ENCODE measurements at regions not wholly inside any gene's neighbourhood (a gene's known extent, or its start where the extent isn't known, plus 50 kb on each side); places are given as distances from the start of the nearest gene placed in this dataset.
"Not testable (repeated sequence)": the region's sequence is repeated elsewhere in the genome, so short reads cannot be mapped to it uniquely, and the experiment has no call there.

DNA sequence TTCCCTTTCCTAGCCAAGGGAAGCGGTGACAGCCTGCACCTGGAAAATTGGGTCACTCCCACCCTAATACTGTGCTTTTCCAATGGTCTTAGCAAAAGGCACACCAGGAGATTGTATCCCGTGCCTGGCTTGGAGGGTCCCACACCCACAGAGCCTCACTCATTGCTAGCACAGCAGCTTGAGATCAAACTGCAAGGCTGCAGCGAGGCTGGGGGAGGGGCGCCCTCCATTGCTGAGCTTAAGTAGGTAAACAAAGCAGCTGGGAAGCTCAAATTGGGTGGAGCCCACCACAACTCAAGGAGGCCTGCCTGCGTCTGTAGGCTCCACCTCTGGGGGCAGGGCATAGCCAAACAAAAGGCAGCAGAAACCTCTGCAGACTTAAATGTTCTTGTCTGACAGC, 504.1 kb upstream of the ADGRL3 start:
- DNase-seq = not testable (repeated sequence)

DNA sequence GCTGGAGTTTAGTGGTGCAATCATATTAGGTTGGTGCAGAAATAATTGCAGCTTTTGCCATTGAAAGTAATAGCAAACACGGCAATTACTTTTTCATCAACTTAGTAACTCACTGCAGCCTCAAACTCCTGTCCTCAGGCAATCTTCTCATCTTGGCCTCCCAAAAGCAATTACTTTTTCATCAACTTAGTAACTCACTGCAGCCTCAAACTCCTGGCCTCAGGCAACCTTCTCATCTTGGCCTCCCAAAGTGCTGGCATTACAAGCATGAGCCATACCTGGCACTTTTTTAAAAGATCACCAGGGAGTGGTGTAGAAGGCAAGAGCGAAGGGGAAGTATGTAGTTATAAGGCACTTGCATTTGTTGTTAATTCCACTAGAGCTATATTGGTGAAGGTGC, 491.1 kb upstream of the ADGRL3 start:
- DNase-seq = no peak

DNA sequence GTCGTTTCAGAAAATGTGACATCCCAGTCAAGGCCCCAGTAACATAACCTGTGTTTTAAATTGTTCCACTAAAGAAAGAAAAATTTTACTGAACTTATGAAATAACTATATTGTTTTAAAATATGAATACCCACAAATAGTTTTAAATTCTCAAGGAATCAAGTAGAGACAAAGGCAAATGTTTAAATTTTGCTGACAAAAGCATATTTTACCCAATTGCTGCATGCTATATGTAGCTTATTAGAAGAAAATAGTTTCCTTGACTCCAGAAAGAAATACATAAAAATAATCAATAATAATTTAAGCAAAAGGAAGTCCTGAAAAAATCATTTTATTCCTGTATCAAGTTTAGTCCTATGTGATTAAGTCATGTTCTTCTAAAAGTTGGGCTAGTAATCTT, 481.3 kb upstream of the ADGRL3 start:
- no peak for DNase-seq

DNA sequence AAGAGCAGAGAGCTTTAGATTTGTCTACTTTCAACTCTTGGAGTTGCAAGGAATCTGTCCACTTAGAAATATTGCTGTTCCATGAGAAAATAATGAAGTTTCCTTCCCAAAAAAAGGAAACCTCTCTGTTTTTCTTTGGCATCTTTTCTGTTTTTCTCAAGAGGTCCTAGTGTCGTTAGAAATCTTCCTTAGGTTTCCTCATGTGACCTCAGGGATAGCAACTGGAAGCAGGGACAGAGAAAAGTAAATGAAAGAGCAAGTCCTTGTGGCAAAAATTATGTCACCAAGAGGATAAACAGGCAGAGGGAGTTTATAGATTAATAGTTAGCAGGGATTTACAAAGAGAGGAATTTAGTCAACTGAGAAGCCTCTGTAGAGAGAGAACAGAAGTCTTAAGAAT, 478.4 kb upstream of the ADGRL3 start:
- no peak for DNase-seq

DNA sequence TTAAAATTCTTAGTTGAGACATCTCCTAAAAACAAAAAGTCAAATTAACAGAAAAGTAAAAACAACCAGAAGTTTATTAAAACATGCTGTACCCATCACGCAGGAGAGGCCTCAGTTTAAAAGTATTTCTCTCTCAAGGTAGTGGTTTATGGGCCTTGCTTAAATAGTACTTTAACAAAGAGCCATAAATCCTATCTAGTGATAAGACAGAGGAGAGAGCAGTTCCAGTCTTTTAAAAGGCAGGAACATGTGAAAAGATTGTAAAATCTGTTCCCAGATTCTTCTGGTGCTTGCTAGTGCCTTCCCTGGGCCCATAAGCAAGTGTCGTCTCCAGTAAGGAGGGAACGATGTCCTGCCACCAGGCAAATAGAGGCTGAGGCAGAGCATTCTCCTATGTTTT, 476.3 kb upstream of the ADGRL3 start:
- DNase-seq = no peak

DNA sequence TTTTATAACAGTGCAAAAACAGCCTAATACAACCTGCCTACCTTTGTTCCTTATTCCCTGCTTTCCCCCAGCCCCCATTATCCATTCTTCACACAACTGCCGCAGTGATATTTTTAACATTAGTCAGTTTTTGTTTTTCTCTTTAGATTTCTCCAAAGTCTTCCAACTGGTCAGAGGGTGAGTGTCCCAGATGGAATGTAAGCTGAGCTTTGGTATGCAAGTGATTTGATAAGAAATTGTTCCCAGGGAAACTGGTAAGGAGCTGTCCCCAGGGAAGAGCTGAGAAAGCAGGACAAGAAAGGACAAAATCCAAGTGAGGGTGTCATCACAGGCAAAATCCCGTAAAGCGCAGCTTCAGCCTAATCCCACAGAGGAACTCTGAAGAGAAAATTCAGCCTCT, 475.5 kb upstream of the ADGRL3 start:
- no peak for DNase-seq

DNA sequence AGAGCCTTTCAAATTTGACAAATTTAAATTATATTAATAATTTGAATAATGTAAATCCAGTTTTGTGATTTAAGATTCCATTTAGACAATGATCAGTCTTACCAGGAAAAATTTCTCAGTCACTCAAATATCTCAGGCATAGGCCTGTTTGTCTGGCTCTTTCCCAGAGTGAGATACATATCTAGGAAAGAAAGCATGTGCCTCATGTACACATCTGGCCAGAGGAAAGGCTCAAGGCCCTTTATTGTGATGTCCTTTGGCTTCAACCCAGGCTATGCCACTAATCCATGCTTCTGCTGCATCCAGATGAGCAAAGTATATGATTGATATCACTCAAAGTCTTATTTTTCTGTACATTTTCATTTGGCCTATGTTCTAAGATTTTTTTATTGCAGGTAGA, 473.3 kb upstream of the ADGRL3 start:
- no peak for DNase-seq

DNA sequence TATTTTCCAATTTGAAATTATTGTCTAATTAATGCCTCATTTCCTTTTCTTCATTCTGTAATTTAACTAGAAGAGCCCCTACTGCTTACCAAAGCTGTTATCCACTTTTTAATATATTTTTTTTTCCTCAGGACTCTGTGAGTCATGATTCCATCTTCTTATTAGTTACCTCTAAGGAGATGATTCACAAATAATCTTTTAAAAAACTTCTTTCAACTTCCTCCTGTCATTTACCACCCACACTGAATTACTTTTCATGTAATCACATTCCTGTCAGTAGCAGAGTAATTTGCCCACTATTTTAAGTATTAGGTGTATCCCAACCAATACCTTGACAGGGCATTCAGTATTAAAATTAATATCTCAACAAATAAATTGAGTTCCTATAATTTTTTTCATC, 470.9 kb upstream of the ADGRL3 start:
- no peak for DNase-seq

DNA sequence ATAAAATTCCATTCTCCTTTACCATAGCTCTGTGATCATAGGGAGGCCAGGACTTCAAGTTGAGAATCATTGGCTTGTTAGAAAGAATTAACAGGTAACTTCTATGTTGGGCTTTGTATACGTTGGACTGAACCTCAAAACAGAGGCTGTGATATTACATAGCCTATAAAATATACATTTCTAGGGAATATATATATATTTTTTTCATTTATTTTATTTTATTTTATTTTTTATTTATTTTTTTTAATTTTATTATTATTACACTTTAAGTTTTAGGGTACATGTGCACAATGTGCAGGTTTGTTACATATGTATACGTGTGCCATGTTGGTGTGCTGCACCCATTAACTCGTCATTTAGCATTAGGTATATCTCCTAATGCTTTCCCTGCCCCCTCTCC, 470.4 kb upstream of the ADGRL3 start:
- DNase-seq = not testable (repeated sequence)

DNA sequence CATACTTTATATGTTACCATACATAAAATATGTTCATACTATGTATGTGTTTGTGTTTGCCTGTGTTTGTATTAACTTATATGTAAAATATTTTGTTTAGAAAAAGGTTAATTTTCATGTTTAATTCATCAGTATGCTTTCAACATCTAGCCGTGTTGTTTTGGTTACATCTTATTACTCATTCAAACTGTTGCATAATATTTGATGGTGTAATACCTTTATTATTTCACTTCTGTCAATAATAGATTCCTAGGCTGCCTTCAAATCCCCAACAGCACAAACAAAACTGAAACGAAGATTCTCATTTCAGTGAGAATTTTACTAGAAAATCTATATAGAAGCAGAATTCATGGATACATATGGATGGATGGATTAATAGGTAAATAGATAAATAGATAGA, 462.3 kb upstream of the ADGRL3 start:
- DNase-seq = no peak

DNA sequence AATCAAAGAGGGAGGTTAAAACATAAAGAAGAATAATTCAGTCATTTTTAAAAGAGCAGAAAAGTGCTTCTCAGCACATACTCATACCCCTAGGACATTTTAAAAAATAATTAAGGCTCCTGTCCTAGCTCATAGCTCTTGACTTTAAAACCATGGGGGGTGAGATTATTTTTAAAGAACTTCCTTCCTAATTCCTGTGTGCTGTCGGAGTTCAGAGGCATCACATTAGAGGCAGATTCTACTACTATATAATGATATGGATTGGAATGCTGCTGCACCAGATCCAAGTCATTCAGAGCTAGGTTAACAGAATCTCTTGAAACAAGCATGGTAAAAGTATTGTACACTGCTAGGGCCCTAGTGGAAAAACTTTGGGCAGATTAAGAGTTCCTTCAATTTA, 456.5 kb upstream of the ADGRL3 start:
- no peak for DNase-seq

DNA sequence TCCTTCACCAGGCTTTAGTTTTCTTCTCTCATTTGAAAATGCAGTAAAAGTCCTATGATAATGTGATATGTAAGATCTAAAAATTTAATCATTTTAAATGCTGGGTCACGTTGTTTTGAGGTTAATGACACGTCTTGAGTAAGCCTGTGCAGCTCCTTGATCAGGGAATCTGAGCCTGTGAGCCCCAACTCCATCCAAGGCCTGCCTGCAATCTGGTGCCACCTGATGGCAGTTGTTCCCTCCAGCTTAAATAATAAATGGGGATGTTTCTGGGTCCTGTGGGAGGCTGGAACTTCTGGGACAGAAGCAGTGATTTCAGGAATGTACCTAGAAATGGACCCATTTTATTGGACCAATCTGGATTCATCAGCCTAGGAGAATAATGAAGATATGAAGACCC, 455.4 kb upstream of the ADGRL3 start:
- no peak for DNase-seq

DNA sequence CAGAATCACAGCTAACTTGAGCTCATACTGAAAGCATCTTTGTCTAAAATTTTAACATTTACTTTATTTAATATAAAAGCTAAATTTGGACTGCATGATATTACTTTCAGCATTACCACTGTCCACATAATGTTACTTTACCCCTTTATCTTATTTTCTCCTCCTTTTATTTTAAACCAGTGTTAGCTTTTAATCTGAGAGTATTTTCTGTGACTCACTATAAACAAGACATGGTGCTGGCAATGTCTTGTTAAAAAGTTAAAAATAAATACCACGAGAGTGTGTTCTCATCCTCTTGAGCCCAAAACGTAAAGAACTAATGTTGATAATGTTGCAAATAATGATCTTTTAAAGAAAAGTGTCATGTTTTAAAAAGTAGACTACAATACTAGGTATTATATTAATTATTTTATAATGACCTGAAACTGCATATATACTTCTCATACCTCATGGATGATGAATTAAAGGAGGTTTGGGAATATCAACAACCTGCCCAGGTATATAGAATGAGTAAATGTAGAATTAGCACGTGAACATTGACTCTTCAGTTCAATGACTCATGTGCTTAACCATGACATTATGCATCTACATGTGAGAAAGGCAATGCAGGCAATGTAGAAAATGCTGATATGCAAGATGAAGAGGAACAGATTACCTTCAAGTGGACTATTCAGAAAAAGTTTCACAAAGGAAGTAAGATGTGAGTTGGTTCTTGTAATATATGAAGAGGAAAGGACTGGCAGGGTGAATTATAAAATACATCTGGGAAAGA, 454.1 kb upstream of the ADGRL3 start:
- no peak for DNase-seq

DNA sequence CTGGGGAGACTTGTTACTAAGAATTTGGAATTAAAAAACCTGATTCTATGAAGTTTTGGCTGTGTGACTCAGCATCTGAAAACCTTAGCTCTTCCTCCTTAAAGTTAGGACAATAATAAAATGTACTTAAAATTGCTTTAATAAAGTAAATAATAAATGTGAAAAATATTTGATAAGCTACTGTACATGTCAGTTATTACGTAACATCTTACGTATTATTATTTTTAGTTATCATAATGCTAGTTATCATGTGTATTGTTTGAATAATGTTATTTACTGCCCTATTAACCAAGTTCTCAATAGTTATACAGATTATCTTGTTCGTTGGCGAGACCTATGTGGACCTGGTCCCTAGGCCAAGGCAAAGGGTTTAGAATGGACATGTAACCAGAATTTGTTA, 449.2 kb upstream of the ADGRL3 start:
- DNase-seq = no peak

DNA sequence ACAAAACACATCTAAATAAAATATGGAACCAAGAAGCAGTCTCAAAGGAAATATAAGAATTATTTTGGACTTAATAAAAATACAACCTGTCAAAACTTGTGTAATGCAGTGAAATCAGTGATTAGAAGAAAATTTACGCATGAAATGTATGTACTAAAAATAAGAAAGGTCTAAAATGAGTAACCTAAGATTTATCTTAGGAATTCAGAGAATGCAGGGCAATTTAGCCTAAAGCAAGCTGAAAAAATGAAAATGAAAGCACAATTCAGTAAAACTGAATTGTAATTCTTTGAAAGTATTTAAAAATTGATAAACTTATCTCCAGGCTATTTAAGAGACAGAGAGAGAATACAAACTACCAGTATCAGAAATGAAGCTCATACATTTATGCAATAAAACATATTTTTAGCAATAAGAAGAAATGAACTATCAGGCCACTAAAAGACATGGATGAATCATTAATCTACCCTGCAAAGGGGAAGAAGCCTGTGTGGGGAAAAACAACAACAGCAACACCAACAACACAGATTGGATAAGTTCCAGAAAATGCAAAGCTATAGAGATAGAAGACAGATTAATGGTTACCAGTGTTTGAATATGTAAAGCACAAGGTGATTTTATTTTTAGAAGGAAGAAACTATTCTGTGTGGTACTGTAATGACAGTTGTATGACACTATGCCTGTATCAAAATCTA, 442.0 kb upstream of the ADGRL3 start:
- no peak for DNase-seq

DNA sequence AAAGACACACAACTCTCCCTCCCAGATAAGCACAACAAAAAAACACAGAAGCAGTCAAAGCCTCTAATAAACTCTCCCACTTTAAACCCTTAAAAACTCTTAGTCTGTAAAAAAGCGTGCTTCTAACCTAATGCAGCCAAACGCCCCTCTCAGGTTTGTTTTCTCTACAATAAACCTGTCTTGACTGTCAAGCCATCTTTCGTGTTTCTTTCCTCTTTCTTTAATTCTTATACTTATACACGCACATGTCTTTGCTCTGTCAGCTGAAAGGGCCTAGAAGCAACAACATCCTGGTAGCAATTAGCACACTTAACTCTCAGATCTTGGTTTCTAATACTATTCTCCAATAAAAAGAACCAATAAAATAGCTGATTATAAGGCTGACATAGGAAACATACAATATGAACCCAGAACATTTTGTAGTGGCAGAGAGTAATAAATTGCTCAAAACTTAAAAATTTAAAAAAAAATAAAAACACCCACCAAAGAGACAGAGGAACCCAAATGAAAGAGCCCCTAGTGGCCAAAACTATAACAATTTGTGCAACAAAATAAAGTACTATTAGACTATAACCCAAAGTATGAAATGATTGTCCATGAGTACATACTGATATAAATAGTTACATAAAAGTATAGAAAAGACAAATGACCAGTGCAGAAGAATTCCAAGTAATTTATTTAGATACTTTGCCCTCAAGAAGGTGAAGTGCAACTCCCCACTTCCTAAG, 440.4 kb upstream of the ADGRL3 start:
- DNase-seq = no peak

DNA sequence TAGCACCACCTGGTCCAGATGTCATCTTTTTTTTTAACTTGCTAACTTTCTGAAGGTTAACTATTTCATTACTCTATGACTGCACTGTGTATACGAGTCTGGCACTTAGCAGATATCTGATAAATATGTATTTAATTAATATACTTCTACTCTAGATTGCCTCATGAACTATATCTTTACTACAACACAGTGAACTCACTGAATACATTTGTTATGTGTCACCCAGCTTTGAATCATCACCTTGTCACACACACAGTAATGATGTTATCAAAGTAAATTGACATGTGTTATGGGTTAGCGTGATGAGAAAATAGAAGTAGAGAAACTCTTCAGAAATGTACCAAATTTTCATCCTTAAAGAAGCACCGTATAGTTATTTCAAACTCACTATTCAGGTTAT, 419.3 kb upstream of the ADGRL3 start:
- DNase-seq = no peak

DNA sequence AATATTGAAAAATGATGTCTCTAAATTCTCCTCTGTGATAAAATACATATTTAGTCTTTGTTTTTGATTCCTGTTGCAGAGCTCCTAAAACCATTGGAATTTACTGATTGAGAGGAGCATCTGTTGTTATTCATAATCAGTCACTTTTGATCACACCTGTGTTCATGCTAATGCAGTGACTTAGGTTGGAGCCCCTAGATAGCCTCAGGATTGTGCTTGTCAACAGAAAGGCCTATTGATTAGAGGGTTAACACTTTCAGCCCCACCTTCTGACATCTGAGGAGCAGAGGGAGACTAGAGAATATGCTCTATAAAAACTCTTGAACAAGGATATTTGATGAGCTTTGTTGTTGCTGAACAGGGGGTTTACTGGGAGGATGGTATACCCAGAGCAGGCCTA, 409.5 kb upstream of the ADGRL3 start:
- no peak for DNase-seq

DNA sequence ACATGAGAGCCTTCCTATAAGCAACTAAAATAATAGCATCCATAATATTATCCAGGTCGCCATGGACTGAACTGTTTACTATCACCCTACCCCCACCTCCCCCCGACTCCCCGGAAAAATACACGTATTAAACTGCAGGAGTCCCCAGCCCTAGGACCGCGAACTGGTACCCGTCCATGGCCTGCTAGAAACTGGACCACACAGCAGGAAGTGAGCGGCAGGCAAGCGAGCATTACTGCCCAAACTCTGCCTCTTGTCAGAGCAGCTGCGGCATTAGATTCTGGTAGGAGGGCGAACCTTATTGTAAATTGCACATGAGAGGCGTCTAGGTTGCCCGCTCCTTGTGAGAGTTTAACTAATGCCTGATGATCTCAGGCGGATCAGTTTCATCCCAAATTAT, 405.8 kb upstream of the ADGRL3 start:
- DNase-seq = no peak

DNA sequence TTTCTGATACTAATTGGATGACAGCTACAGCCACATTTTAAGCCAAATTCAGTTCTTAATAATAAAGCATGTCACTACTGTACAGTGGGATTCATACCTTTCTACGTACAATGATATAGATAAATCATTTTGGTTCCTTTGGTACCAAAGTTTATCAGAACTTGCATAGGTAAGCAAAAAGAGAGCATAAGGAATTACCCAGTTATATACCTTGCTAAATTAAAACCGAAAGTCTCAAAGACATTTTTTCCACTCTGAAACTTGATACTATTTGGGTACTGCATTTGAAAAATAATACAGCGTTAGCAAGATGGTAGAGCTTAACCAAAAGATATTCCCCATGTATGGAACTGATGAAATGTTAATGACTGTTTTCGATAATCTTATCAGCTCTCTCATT, 400.9 kb upstream of the ADGRL3 start:
- no peak for DNase-seq

DNA sequence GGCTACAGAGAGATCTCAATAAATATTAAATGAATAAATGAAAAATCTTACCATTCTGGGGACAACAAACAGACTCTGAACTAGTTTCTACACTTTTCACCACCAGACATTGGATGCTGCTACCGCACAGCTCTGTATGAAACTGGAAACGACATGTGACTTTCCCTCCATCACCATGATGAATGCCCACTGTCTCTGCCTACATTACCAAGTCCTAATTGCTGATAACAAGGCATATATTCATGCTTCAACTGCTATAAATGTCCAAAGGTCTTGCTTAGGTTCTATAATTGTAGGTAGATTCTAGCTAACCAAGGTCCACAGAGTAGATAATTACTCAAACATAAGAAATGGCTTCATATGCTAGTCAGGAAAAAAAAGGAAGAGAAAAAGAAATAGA, 399.4 kb upstream of the ADGRL3 start:
- no peak for DNase-seq

DNA sequence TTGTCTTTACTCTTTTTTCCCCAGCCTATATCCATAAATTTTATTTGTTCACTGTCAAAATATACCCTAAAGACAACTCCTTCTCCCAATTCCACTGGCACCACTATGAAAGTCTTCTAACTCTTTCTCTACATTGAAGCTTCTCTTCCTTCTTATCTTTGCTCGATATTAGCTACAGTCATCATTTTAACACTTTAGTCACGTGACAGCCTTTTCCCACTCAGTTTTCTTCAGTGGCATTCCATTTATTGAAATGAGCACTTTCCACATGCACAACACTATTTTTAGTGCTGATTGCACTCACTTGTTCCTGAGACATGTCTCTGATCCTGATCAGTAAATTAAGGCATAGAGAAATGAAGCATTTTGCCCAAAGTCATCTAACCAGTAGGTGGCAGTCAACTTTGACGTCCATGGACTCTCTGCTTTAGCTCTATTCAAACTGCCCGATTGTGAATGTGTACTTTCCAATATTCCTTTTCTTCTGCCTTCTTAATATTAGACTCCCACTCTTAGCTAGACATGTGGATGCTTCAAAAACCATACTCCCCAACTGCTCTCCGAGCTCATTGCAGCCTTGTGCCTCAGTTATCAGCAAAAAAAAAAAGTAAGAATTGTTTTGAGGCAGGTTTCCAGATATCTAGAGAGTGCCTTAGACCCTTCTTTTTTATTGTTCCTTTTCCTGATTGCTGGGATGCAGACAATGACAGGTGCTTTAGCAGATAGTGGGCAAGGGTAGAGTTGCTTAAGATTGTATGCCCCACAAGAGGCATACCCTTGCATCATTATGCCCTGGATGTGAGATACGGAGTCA, 394.4 kb upstream of the ADGRL3 start:
- DNase-seq = peak; percentile 9

All from hematopoietic multipotent progenitor cell treated with erythropoietin and hydrocortisone succinate and interleukin-3 and kit ligand, for 8 days (in vitro differentiated cells).